ENCODE measurements at regions not wholly inside any gene's neighbourhood (a gene's known extent, or its start where the extent isn't known, plus 50 kb on each side); places are given as distances from the start of the nearest gene placed in this dataset.

- TF ChIP-seq HOXC10 (CRISPR knock-in tag; IDR thresholded peaks at IDR 0.05) (no peak), REPIN1 (tag by site-specific recombination; IDR thresholded peaks at IDR 0.05; ENCODE audit: low read depth) (no peak), REST (tag by site-specific recombination; IDR thresholded peaks at IDR 0.05) (no peak), ZBTB21 (tag by site-specific recombination; IDR thresholded peaks at IDR 0.05) (no peak), ZNF623 (tag by site-specific recombination; IDR thresholded peaks at IDR 0.05) (no peak), ZNF155 (tag by site-specific recombination; IDR thresholded peaks at IDR 0.05) (no peak), SETDB1 (IDR thresholded peaks at IDR 0.05; ENCODE audit: insufficient read length, low read length) (no peak), ZNF16 (tag by site-specific recombination; IDR thresholded peaks at IDR 0.05; ENCODE audit: low read depth) (no peak), SALL2 (tag by site-specific recombination; IDR thresholded peaks at IDR 0.05; ENCODE audit: borderline replicate concordance) (no peak), KLF17 (tag by site-specific recombination; IDR thresholded peaks at IDR 0.05) (no peak)
- no peak overlapping the region for H3K27ac ChIP-seq (ENCODE audit: extremely low read depth, low read depth, low read length)
- H3K4me3 ChIP-seq (ENCODE audit: low read depth, low read length), result no peak overlapping the region
- ChIA-PET POLR2A (no interaction called here), CTCF (no interaction called here)
- no peaks in the 10 kb centered on the region for H3K4me1 ChIP-seq (ENCODE audit: control insufficient read depth, insufficient read depth, low read length)
- H3K9me3 ChIP-seq (ENCODE audit: control insufficient read depth, insufficient read depth, low read depth, low read length), result no peaks in the 10 kb centered on the region
- H3K36me3 ChIP-seq (ENCODE audit: control insufficient read depth in 2 of 2, insufficient read depth in 1 of 2, low read length in 2 of 2), result no peaks in the 10 kb centered on the region
These were observed 188.3 kb downstream of the TJP1 start for GRCh38 chr15:29633971-29634370.

- ChIA-PET POLR2A (no interaction called here), CTCF (no interaction called here)
- Histone ChIP-seq H3K27ac (ENCODE audit: extremely low read depth, low read depth, low read length) (no peak overlapping the region), H3K4me1 (ENCODE audit: control insufficient read depth, insufficient read depth, low read length) (no peaks in the 10 kb centered on the region), H3K4me3 (ENCODE audit: low read depth, low read length) (no peak overlapping the region), H3K9me3 (ENCODE audit: control insufficient read depth, insufficient read depth, low read depth, low read length) (no peaks in the 10 kb centered on the region), H3K36me3 (ENCODE audit: control insufficient read depth in 2 of 2, insufficient read depth in 1 of 2, low read length in 2 of 2) (no peaks in the 10 kb centered on the region)
- TF ChIP-seq ZNF792 (tag by site-specific recombination; IDR thresholded peaks at IDR 0.05), result no peak
- no peak for TF ChIP-seq ZNF184 (tag by site-specific recombination; IDR thresholded peaks at IDR 0.05)
- no peak for TF ChIP-seq GLIS2 (tag by site-specific recombination; IDR thresholded peaks at IDR 0.05)
- no peak for TF ChIP-seq ZNF548 (tag by site-specific recombination; IDR thresholded peaks at IDR 0.05)
- no peak for TF ChIP-seq ZNF776 (tag by site-specific recombination; IDR thresholded peaks at IDR 0.05; ENCODE audit: borderline replicate concordance)
- TF ChIP-seq KLF17 (tag by site-specific recombination; IDR thresholded peaks at IDR 0.05), result no peak
- TF ChIP-seq ZFP37 (tag by site-specific recombination; IDR thresholded peaks at IDR 0.05), result no peak
- no peak for TF ChIP-seq IKZF3 (tag by site-specific recombination; IDR thresholded peaks at IDR 0.05)
- no peak for TF ChIP-seq SALL2 (tag by site-specific recombination; IDR thresholded peaks at IDR 0.05; ENCODE audit: borderline replicate concordance)
- no peak for TF ChIP-seq ZSCAN5A (tag by site-specific recombination; IDR thresholded peaks at IDR 0.05)
- no peak for TF ChIP-seq ZBTB26 (tag by site-specific recombination; optimal IDR thresholded peaks at IDR 0.05)
- TF ChIP-seq ZIC2 (tag by site-specific recombination; IDR thresholded peaks at IDR 0.05), result no peak
- TF ChIP-seq ZNF391 (tag by site-specific recombination; IDR thresholded peaks at IDR 0.05; ENCODE audit: borderline replicate concordance, low read depth), result no peak
These were observed 189.4 kb downstream of the TJP1 start for GRCh38 chr15:29632671-29633406.
